Progenitor cell of endocrine pancreas (in vitro differentiated cells): ENCODE measurements at regions not wholly inside any gene's neighbourhood (a gene's known extent, or its start where the extent isn't known, plus 50 kb on each side); places are given as distances from the start of the nearest gene placed in this dataset.

Experiments
- DNase-seq: peaks from one replicate; pipeline ENCODE4 v3.0.0; 2021; ENCODE audit warnings: low spot score; ENCODE audit not compliant: unreplicated experiment
- H3K27ac Mint-ChIP-seq: 2 replicates; pipeline ENCODE4 v1.8.0; 2021; ENCODE audit warnings: mild to moderate bottlenecking, moderate library complexity, mixed read lengths
- H3K27me3 Mint-ChIP-seq: 2 replicates; pipeline ENCODE4 v1.8.0; 2021; ENCODE audit warnings: mixed read lengths
- H3K36me3 Mint-ChIP-seq: 2 replicates; pipeline ENCODE4 v1.8.0; 2022; ENCODE audit warnings: mixed read lengths; ENCODE audit not compliant: insufficient read depth
- H3K4me1 Mint-ChIP-seq: 2 replicates; pipeline ENCODE4 v1.8.0; 2021; ENCODE audit warnings: low read depth, mixed read lengths
- H3K4me3 Mint-ChIP-seq: 2 replicates; pipeline ENCODE4 v1.8.0; 2021; ENCODE audit warnings: low read depth, mild to moderate bottlenecking, moderate library complexity, mixed read lengths
- H3K9me3 Mint-ChIP-seq: 2 replicates; pipeline ENCODE4 v1.8.0; 2021; ENCODE audit warnings: low read depth, mixed read lengths
- TF ChIP-seq, protein P1 (sequence below): fragments of 200-600 bp; sonication (generic); IDR thresholded peaks from one replicate; pipeline ENCODE4 v1.5.0; 2021; ENCODE audit warnings: antibody characterized with exemption, mild to moderate bottlenecking; ENCODE audit not compliant: unreplicated experiment

DNA sequence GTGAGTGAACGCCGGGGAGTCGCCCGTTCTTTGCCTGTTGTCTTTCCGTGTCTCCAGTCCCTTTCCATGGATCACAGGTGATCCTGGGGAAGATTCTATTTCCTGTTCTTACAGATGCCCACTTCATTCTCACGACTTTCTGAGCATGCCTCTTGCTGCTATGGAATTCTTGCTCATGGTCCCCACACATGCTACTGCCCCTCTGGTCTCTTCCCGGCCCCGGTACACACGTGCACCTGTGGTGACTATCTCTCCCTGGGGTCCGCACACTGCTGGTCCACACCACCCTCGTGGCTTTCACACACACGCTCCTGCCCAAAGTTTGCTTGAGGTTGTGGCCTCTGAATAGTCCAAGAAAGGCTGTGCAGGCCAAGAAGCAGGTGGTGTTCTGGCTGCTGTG lies 67.9 kb upstream of the ALKAL2 start:
- no peak overlapping the region for H3K4me3 Mint-ChIP-seq
- H3K36me3 Mint-ChIP-seq, result no peaks in the 10 kb centered on the region
- TF ChIP-seq, protein P1, sequence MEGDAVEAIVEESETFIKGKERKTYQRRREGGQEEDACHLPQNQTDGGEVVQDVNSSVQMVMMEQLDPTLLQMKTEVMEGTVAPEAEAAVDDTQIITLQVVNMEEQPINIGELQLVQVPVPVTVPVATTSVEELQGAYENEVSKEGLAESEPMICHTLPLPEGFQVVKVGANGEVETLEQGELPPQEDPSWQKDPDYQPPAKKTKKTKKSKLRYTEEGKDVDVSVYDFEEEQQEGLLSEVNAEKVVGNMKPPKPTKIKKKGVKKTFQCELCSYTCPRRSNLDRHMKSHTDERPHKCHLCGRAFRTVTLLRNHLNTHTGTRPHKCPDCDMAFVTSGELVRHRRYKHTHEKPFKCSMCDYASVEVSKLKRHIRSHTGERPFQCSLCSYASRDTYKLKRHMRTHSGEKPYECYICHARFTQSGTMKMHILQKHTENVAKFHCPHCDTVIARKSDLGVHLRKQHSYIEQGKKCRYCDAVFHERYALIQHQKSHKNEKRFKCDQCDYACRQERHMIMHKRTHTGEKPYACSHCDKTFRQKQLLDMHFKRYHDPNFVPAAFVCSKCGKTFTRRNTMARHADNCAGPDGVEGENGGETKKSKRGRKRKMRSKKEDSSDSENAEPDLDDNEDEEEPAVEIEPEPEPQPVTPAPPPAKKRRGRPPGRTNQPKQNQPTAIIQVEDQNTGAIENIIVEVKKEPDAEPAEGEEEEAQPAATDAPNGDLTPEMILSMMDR, result no peak
- peaks cover 9% of the 10 kb centered on the region for H3K4me1 Mint-ChIP-seq
- H3K27ac Mint-ChIP-seq, result no peak overlapping the region
- peaks cover 10% of the 10 kb centered on the region for H3K27me3 Mint-ChIP-seq
- H3K9me3 Mint-ChIP-seq, result peaks cover 8% of the 10 kb centered on the region
- no peak for DNase-seq

DNA sequence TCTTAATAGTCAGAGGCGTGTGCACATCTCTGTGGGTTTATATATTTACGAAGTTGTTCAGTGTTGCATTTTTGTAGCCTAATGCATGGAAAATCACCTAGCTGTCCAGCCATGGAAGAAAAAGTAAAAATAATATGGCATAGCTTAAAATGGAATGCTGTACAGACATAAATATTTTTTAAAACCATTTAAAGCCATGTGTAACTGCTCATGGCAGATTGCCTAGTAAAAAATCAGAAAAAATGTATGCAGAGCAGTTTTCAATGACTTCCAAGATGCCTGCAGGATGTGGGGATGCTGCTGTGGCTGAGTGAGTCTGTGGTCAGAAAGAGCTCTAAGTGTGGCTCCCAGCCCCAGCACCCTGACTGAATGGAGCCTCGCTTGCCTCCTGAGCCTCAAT lies 64.8 kb upstream of the ALKAL2 start:
- DNase-seq, result no peak
- Mint-ChIP-seq H3K27ac (no peak overlapping the region), H3K9me3 (peaks cover 5% of the 10 kb centered on the region), H3K27me3 (peaks cover 12% of the 10 kb centered on the region), H3K4me1 (no peaks in the 10 kb centered on the region), H3K36me3 (no peaks in the 10 kb centered on the region), H3K4me3 (no peak overlapping the region)
- TF ChIP-seq, protein P1, result no peak

DNA sequence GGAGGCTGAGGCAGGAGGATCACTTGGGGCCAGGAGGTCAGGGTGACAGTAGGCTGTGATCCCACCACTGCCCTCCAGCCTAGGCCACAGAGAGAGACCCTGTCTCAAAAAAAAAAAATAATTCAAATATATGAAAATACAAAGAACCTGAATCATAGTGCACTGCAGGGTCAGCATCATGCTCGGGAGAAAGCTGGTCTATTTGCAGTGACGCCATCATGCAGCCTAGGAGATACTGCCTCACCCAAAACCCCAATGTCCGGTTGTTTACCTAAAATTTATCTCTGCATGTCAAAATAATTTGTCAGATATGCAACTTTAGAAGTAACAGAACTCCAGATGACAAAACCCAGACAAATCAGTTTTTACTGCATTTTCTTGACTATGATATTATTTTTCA lies 61.5 kb upstream of the ALKAL2 start:
- H3K9me3 Mint-ChIP-seq, result no peaks in the 10 kb centered on the region
- no peak overlapping the region for H3K27ac Mint-ChIP-seq
- H3K27me3 Mint-ChIP-seq, result peaks cover 3% of the 10 kb centered on the region

DNA sequence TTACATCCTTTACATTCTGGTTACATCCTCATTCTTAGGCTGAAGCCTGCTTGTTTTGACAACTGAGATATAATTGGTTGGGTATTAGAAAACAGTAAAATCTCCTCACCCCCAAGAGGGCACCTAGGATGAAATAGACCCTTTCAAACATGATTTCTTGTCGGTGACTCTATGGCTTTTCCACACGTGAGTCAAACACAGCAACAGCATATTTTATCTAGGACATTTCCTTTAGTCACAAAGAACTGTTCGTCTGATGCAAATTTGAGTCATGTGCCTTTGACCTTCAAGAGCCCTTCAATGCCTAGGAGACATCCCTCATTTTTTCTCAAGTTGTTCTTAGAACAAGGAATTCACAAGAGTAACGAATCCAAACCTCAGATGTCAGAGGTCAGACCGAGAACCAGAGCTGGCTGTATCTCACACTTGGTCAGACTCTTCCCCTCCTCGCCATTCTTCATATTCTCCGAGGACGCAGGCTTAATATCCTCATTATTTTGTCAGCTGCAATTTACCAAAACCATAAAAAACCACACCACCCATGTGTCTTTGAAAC lies 60.5 kb upstream of the ALKAL2 start:
- H3K4me3 Mint-ChIP-seq, result no peak overlapping the region
- no peak overlapping the region for H3K27ac Mint-ChIP-seq
- no peaks in the 10 kb centered on the region for H3K36me3 Mint-ChIP-seq
- H3K27me3 Mint-ChIP-seq, result peaks cover 3% of the 10 kb centered on the region
- no peaks in the 10 kb centered on the region for H3K9me3 Mint-ChIP-seq
- TF ChIP-seq, protein P1, result no peak
- H3K4me1 Mint-ChIP-seq, result peaks cover 3% of the 10 kb centered on the region
- DNase-seq, result no peak

More for the DNA sequence above, 61.5 kb upstream of the ALKAL2 start:
- Mint-ChIP-seq H3K4me3 (no peak overlapping the region), H3K4me1 (peaks cover 3% of the 10 kb centered on the region), H3K36me3 (no peaks in the 10 kb centered on the region)
- no peak for DNase-seq
- TF ChIP-seq, protein P1, result no peak

DNA sequence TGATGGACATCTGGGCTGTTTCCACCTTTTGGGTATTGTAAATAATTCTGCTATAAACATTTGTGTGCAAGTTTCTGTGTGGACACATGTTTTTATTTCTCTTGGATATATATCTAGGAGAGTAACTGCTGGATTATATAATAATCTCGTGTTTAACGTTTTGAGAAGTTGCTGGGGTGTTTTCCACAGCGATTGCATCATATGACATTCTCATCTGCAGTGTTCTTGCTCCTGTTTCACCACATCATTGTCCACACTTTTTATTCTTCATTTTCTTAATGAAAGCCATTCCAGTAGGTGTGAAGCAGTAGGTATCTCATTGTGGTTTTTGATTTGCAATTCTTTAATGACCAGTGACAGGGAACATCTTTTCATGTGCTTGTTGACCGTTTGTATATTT lies 56.9 kb upstream of the ALKAL2 start:
- TF ChIP-seq, protein P1, result no peak
- Mint-ChIP-seq H3K9me3 (peaks cover under 1% of the 10 kb centered on the region), H3K4me3 (no peak overlapping the region), H3K27me3 (peaks cover 3% of the 10 kb centered on the region), H3K36me3 (no peaks in the 10 kb centered on the region), H3K27ac (no peak overlapping the region), H3K4me1 (peaks cover 4% of the 10 kb centered on the region)
- no peak for DNase-seq
